ENCODE measurements at regions not wholly inside any gene's neighbourhood (a gene's known extent, or its start where the extent isn't known, plus 50 kb on each side); places are given as distances from the start of the nearest gene placed in this dataset.

- no peak for DNase-seq (ENCODE audit: low spot score in 2 of 2)
- H3K4me1 ChIP-seq: no peaks in the 10 kb centered on the region
- no peak overlapping the region for H3K27ac ChIP-seq
- no peak overlapping the region for H3K4me3 ChIP-seq
- H3K36me3 ChIP-seq: no peaks in the 10 kb centered on the region
- no peak for TF ChIP-seq POLR2A (IDR thresholded peaks at IDR 0.05)
- WGBS, 2 donors: 65 to 76% methylated on average over 3 of the region's 3 CpGs
- no peaks in the 10 kb centered on the region for H3K27me3 ChIP-seq
- H3K9me3 ChIP-seq: no peaks in the 10 kb centered on the region
Observed at GRCh38 chr10:52454491-52454890, 140.4 kb downstream of the DKK1 start.

DNA sequence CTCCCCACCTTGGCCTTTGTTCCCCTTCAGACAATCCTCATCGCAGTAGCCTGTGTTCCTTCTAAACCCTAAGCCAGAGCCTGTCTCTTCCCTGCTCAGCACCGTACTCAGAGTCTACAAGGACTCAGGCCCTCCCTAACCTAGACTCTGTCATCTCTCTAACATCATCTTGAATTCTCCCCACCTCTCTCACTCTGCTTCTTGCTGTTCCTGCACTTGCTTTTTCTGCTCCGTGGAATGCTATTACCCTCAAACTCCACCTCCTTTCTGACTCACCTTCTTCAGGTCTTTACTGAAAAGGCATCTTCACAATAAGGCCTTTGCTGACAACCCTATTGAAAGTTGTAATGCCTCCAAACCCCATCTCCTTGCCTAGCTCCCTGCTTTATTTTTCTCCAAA lies 141.0 kb downstream of the DKK1 start:
- H3K4me1 ChIP-seq: no peaks in the 10 kb centered on the region
- no peaks in the 10 kb centered on the region for H3K36me3 ChIP-seq

DNA sequence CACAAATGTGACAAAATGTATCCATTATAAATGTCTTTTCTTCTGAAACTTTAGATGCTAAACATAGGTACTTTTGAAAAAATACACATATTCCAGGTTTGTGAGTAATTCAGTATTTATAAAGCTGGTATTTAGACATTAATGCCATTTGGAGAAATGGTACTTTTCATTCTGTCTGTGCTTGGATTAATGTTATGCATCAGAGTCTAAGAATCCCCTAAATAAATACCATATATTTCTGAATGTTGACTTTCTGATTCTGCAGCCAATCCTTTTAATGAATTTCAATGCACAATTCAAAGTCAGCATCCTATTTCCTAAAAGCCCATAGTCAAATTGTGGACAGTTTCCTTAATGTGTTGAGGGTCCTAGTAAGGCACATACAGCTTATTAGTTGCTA lies 145.0 kb downstream of the DKK1 start:
- Histone ChIP-seq H3K4me1 (no peaks in the 10 kb centered on the region), H3K4me3 (no peak overlapping the region), H3K27ac (no peak overlapping the region), H3K27me3 (no peaks in the 10 kb centered on the region), H3K9me3 (no peaks in the 10 kb centered on the region), H3K36me3 (no peaks in the 10 kb centered on the region)
- TF ChIP-seq POLR2A (IDR thresholded peaks at IDR 0.05): no peak
- TF ChIP-seq EP300 (IDR thresholded peaks at IDR 0.05): no peak
- TF ChIP-seq, protein P1, sequence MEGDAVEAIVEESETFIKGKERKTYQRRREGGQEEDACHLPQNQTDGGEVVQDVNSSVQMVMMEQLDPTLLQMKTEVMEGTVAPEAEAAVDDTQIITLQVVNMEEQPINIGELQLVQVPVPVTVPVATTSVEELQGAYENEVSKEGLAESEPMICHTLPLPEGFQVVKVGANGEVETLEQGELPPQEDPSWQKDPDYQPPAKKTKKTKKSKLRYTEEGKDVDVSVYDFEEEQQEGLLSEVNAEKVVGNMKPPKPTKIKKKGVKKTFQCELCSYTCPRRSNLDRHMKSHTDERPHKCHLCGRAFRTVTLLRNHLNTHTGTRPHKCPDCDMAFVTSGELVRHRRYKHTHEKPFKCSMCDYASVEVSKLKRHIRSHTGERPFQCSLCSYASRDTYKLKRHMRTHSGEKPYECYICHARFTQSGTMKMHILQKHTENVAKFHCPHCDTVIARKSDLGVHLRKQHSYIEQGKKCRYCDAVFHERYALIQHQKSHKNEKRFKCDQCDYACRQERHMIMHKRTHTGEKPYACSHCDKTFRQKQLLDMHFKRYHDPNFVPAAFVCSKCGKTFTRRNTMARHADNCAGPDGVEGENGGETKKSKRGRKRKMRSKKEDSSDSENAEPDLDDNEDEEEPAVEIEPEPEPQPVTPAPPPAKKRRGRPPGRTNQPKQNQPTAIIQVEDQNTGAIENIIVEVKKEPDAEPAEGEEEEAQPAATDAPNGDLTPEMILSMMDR (IDR thresholded peaks at IDR 0.05): no peak
- no peak for DNase-seq (ENCODE audit: low spot score in 2 of 2)

More for the DNA sequence above, 141.0 kb downstream of the DKK1 start:
- Histone ChIP-seq H3K4me3 (no peak overlapping the region), H3K27me3 (no peaks in the 10 kb centered on the region), H3K27ac (no peak overlapping the region), H3K9me3 (no peaks in the 10 kb centered on the region)
- 73 to 76% methylated on average over 3 of the region's 3 CpGs for WGBS, 2 donors
- DNase-seq (ENCODE audit: low spot score in 2 of 2): no peak
- TF ChIP-seq EP300 (IDR thresholded peaks at IDR 0.05): no peak
- no peak for TF ChIP-seq POLR2A (IDR thresholded peaks at IDR 0.05)
- TF ChIP-seq, protein P1 (IDR thresholded peaks at IDR 0.05): no peak

DNA sequence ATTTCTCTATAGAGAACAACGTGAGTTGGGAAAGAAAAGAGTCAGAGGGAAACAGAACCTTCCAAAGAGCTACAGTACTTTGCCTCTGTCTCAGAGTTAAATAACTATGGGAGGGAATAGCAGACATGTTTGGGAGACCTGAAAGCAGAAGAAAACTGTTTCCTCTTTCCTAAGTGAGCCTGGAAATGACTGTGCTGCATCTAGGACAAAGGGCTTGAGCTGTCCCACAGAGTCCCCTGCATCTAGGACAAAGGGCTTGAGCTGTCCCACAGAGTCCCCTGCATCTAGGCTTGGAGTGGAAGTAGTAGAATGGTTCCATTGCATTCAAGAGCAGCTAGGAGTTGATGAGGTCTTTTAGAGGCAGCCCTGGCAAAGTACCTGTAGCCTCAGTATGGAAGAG lies 149.7 kb downstream of the DKK1 start:
- 63 to 67% methylated on average over 1 of the region's 1 CpG for WGBS, 2 donors
- H3K27ac ChIP-seq: no peak overlapping the region

DNA sequence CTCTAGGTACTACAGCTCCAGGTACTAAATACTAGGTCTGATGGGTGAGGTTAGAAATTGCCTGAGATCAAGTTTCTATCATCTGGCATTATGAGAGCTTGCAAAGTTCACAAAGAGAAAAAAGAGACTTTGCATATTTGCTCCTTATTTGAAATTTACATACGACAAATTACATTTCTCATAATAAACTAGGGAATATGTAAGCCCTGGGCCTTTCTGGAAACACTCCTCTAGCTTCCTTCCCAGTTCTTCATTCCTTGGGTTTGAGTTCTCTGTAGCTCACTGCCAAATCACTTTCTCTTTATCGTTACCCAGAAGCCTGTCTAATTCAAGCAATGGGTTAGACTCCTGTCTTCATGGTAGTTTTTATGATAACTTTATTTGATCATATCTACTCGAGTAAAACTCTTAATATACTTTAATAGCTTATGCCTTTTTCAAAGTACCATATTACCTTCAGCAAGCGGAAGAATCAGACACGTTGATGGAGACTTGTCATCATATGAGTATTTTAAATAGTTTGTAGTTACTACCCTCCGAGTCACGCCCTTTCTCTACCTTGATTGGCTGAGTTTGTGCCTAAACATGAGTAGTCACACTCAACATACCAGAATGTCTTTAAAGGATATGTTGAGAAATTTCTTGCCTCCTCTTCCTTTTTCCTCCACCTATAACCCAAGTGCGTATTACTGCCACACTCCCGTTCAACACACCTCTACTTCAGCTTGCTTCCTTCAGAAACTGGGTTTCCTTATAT lies 150.5 kb downstream of the DKK1 start:
- H3K9me3 ChIP-seq: no peaks in the 10 kb centered on the region
- no peak overlapping the region for H3K4me3 ChIP-seq
- H3K27me3 ChIP-seq: no peaks in the 10 kb centered on the region
- H3K27ac ChIP-seq: no peak overlapping the region
- no peaks in the 10 kb centered on the region for H3K36me3 ChIP-seq
- TF ChIP-seq POLR2A (IDR thresholded peaks at IDR 0.05) (no peak), EP300 (IDR thresholded peaks at IDR 0.05) (no peak)
- TF ChIP-seq, protein P1 (IDR thresholded peaks at IDR 0.05): no peak
- no peak for DNase-seq (ENCODE audit: low spot score in 2 of 2)
- 92 to 94% methylated on average over 9 of the region's 9 CpGs for WGBS, 2 donors
- no peaks in the 10 kb centered on the region for H3K4me1 ChIP-seq

More for the DNA sequence above, 149.7 kb downstream of the DKK1 start:
- Histone ChIP-seq H3K4me1 (no peaks in the 10 kb centered on the region), H3K4me3 (no peak overlapping the region), H3K9me3 (no peaks in the 10 kb centered on the region), H3K27me3 (no peaks in the 10 kb centered on the region), H3K36me3 (no peaks in the 10 kb centered on the region)
- no peak for DNase-seq (ENCODE audit: low spot score in 2 of 2)
- TF ChIP-seq POLR2A (IDR thresholded peaks at IDR 0.05) (no peak), EP300 (IDR thresholded peaks at IDR 0.05) (no peak)
- TF ChIP-seq, protein P1 (IDR thresholded peaks at IDR 0.05): no peak
